GM12873 (cell line): ENCODE measurements at regions not wholly inside any gene's neighbourhood (a gene's known extent, or its start where the extent isn't known, plus 50 kb on each side); places are given as distances from the start of the nearest gene placed in this dataset.

Experiments
- TF ChIP-seq, protein P1 (sequence below): IDR thresholded peaks from 2 replicates; pipeline ENCODE4 v1.5.1; 2012; ENCODE audit warnings: low read depth, mild to moderate bottlenecking, moderate library complexity, low read length, control low read depth; ENCODE audit not compliant: insufficient read depth; ENCODE audit errors: missing control alignments

- TF ChIP-seq, protein P1, sequence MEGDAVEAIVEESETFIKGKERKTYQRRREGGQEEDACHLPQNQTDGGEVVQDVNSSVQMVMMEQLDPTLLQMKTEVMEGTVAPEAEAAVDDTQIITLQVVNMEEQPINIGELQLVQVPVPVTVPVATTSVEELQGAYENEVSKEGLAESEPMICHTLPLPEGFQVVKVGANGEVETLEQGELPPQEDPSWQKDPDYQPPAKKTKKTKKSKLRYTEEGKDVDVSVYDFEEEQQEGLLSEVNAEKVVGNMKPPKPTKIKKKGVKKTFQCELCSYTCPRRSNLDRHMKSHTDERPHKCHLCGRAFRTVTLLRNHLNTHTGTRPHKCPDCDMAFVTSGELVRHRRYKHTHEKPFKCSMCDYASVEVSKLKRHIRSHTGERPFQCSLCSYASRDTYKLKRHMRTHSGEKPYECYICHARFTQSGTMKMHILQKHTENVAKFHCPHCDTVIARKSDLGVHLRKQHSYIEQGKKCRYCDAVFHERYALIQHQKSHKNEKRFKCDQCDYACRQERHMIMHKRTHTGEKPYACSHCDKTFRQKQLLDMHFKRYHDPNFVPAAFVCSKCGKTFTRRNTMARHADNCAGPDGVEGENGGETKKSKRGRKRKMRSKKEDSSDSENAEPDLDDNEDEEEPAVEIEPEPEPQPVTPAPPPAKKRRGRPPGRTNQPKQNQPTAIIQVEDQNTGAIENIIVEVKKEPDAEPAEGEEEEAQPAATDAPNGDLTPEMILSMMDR = no peak
Observed at GRCh38 chr4:20589436-20589835, 110.8 kb upstream of the PACRGL start.

- TF ChIP-seq, protein P1 = no peak
Observed at GRCh38 chr4:20590849-20591248, 109.4 kb upstream of the PACRGL start.

GRCh38 chr4:20591571-20591970 is 108.7 kb upstream of the PACRGL start:
- TF ChIP-seq, protein P1 = no peak

GRCh38 chr4:20592013-20592412 is 108.2 kb upstream of the PACRGL start:
- TF ChIP-seq, protein P1 = no peak

DNA sequence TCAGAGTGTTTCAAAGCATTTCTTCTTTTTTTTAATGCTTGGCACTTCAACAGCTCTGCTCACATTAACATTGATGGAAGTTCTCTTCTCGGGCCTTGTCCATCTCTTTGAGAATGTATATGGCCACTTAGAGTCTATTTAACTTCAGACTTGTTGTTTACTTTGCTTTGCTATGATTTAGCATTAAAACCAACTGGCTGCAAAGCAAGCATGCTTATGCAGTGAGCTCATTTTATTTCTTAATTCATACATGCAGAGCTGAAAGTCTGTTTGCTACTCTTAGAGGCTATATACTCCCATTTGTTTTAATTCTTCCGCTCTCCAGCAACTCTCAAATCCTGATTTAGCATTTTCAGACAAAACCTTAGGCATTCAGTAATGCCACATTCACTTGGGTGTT is 107.6 kb upstream of the PACRGL start:
- TF ChIP-seq, protein P1 = no peak

DNA sequence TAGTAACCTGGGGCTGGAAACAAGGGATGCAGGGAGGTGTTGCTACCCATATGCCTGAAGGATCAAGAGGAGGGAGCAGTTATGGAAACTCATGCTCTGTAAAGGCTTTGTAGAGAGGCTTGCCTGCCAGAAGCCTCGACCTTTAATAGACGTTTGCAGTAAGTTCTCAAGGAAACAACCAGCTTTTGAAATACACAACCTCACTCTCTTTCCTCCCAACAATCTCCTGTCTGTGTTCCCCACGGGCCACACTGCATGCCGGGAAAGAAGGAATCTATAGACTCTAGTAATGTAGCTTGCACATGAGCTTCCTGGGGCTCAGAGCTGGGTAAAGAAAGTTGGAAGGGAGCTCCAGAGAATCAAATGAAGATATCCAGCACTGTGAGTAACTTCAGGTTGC is 101.6 kb upstream of the PACRGL start:
- TF ChIP-seq, protein P1 = no peak

DNA sequence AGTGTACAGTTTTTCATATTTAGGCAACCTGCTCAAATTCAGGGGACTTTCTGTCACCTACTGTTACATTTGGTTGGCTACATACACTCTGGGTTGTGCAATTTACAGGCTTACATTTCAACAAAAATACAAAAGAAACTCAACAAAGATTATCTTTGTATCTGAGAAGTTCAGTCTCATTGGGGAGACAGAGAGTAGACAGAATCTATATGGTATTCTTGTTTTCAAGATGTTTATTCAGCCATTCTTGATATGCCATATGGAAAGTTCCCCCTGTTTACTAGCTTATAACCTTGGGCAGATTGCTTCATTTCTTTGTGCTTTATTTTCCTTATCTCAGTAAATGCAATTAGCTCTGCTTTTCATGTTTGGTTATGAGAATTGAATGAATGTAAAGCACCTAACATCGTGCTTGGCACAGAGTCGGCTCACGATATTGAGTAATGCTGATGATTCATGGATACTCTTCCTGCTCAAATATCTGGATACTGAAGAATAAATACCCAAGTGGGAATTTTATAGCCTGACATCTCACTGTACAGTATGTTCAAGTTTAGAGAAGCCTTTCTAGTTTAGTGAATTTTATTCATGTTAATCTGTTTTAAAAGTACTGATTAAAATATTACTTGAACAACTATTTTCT is 96.5 kb upstream of the PACRGL start:
- TF ChIP-seq, protein P1 = no peak

DNA sequence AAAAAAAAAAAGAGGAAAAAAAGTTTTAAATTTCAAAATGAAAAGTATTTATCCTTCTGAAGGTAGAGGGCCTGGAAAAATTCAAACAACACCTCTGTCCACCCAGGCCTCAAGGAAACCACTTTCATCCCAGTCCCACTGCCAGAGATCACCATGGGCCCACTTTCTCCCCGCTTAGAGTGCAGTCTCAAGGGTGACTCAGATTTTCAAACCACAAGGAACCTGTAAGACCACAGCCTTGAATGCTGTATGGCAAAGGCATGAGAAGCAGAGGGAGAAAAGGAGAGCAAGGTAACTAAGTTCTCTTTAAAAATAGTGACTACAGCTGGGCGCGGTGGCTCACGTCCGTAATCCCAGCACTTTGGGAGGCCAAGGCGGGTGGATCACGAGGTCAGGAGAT is 87.9 kb upstream of the PACRGL start:
- TF ChIP-seq, protein P1 = no peak
